MM.1S (cell line): ENCODE measurements at regions not wholly inside any gene's neighbourhood (a gene's known extent, or its start where the extent isn't known, plus 50 kb on each side); places are given as distances from the start of the nearest gene placed in this dataset.
"Not testable (repeated sequence)": the region's sequence is repeated elsewhere in the genome, so short reads cannot be mapped to it uniquely, and the experiment has no call there.

Source experiments
- DNase-seq: peaks from one replicate; pipeline ENCODE4 v3.0.0-alpha.2; 2015
- H2AFZ ChIP-seq: fragments of 300-600 bp; sonication (generic); 2 replicates; pipeline ENCODE4 v1.6.0; 2016; ENCODE audit warnings: antibody characterized with exemption, low read length
- H3F3A ChIP-seq: fragments of 300-600 bp; sonication (generic); 2 replicates; pipeline ENCODE4 v1.6.1; 2016; ENCODE audit warnings: mild to moderate bottlenecking, antibody characterized with exemption, low read length, moderate library complexity, mixed read lengths; ENCODE audit not compliant: insufficient read depth
- H3K27ac ChIP-seq: fragments of 300-600 bp; sonication (generic); 2 replicates; pipeline ENCODE4 v1.5.1; 2016; ENCODE audit warnings: mild to moderate bottlenecking, low read length
- H3K27me3 ChIP-seq: fragments of 300-600 bp; sonication (generic); replicated peaks from 2 replicates; pipeline ENCODE4 v1.6.0; 2016; ENCODE audit warnings: low read length; ENCODE audit not compliant: insufficient read depth
- H3K36me3 ChIP-seq: fragments of 300-600 bp; sonication (generic); replicated peaks from 2 replicates; pipeline ENCODE4 v1.6.1; 2016; ENCODE audit warnings: mild to moderate bottlenecking, low read length, mixed read lengths; ENCODE audit not compliant: insufficient read depth
- H3K4me1 ChIP-seq: fragments of 300-600 bp; sonication (generic); 2 replicates; pipeline ENCODE4 v1.6.1; 2016; ENCODE audit warnings: low read length, mixed read lengths
- H3K4me2 ChIP-seq: fragments of 300-600 bp; sonication (generic); 2 replicates; pipeline ENCODE4 v1.6.0; 2016; ENCODE audit warnings: low read depth, low read length
- H3K4me3 ChIP-seq: fragments of 300-600 bp; sonication (generic); 2 replicates; pipeline ENCODE4 v1.5.1; 2016; ENCODE audit warnings: low read length, mixed read lengths
- H3K79me2 ChIP-seq: fragments of 300-600 bp; sonication (generic); 2 replicates; pipeline ENCODE4 v1.6.1; 2016; ENCODE audit warnings: mixed run types, low read length, mixed read lengths
- H3K9ac ChIP-seq: fragments of 300-600 bp; sonication (generic); 2 replicates; pipeline ENCODE4 v1.6.1; 2016; ENCODE audit warnings: low read length, mixed read lengths
- H3K9me2 ChIP-seq: fragments of 300-600 bp; sonication (generic); replicated peaks from 2 replicates; pipeline ENCODE4 v1.6.1; 2016; ENCODE audit warnings: mild to moderate bottlenecking, low read length, mixed read lengths; ENCODE audit not compliant: insufficient read depth
- H3K9me3 ChIP-seq: fragments of 300-600 bp; sonication (generic); replicated peaks from 2 replicates; pipeline ENCODE4 v1.6.1; 2016; ENCODE audit warnings: mild to moderate bottlenecking, low read length, mixed read lengths; ENCODE audit not compliant: insufficient read depth
- H4K20me1 ChIP-seq: fragments of 300-600 bp; sonication (generic); 2 replicates; pipeline ENCODE4 v1.6.1; 2016; ENCODE audit warnings: mild to moderate bottlenecking, low read length, moderate library complexity, mixed read lengths; ENCODE audit not compliant: insufficient read depth
- EZH2 ChIP-seq: fragments of 300-600 bp; sonication (generic); optimal IDR thresholded peaks from 2 replicates; pipeline ENCODE3; 2017; ENCODE audit warnings: low read depth, mild to moderate bottlenecking, antibody characterized with exemption, low read length, mixed read lengths
- EZH2phosphoT487 ChIP-seq: fragments of 300-600 bp; sonication (generic); IDR thresholded peaks from 2 replicates; pipeline ENCODE4 v1.6.1; 2018; ENCODE audit warnings: antibody characterized with exemption, low read length
- TF ChIP-seq, protein P1 (sequence below): fragments of 300-600 bp; sonication (generic); IDR thresholded peaks from 2 replicates; pipeline ENCODE4 v1.5.1; 2016; ENCODE audit warnings: antibody characterized with exemption, low read length, mixed read lengths

DNA sequence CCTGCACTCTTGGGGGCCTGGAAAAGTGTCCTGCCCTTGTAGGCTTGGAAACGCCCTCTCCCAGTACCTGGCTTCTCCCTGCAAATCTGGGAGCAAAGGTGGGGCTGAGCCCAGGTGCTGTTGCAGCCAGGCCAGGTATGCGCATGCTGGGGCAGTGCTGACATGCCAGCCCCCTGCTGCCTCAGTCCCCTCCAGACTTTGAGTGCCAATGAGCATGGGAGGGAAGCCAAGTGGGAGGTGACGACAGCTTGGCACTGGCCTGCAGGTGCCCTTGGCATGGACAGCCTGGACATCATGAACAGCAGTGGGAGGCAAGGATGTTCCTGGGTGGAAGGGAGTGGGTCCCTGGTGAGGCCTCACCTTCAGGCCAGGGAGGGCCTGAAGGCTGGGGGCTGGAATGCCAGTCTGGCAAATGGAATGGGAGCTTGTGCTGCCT is 1494.4 kb upstream of the NUDT12 start:
- Histone ChIP-seq H3K27ac (no peak overlapping the region), H4K20me1 (no peaks in the 10 kb centered on the region), H3K4me2 (no peak overlapping the region), H3K4me3 (no peak overlapping the region), H3K27me3 (no peaks in the 10 kb centered on the region), H3K36me3 (no peaks in the 10 kb centered on the region), H3K9ac (no peak overlapping the region), H3K79me2 (no peaks in the 10 kb centered on the region), H3K9me2 (no peaks in the 10 kb centered on the region), H3K4me1 (no peaks in the 10 kb centered on the region), H3F3A (no peaks in the 10 kb centered on the region), H3K9me3 (no peaks in the 10 kb centered on the region), H2AFZ (no peak overlapping the region)
- no peak for DNase-seq
- no peak for TF ChIP-seq EZH2phosphoT487
- TF ChIP-seq, protein P1, sequence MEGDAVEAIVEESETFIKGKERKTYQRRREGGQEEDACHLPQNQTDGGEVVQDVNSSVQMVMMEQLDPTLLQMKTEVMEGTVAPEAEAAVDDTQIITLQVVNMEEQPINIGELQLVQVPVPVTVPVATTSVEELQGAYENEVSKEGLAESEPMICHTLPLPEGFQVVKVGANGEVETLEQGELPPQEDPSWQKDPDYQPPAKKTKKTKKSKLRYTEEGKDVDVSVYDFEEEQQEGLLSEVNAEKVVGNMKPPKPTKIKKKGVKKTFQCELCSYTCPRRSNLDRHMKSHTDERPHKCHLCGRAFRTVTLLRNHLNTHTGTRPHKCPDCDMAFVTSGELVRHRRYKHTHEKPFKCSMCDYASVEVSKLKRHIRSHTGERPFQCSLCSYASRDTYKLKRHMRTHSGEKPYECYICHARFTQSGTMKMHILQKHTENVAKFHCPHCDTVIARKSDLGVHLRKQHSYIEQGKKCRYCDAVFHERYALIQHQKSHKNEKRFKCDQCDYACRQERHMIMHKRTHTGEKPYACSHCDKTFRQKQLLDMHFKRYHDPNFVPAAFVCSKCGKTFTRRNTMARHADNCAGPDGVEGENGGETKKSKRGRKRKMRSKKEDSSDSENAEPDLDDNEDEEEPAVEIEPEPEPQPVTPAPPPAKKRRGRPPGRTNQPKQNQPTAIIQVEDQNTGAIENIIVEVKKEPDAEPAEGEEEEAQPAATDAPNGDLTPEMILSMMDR, result no peak
- TF ChIP-seq EZH2, result no peak

DNA sequence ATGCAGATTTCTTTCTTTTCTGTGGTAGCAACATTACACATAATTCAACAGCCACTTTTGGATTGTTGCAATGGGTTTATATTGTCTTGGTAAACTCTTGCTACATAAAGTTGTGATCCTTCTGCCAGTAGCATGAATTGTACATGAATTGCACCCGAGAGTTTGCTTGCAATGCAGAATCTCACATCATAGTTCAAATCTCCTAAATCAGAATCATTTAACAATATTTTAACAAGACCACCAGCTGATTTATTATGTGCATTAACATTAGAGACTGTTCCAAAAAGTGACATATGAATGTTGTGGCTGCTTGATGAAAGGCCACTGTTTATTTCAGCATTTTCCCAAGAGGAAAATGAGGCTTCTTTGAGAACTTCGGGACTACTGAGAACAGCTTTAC is 1491.8 kb upstream of the NUDT12 start:
- Histone ChIP-seq H3K4me3 (no peak overlapping the region), H2AFZ (no peak overlapping the region), H3K4me1 (no peaks in the 10 kb centered on the region), H3K4me2 (no peak overlapping the region), H3K36me3 (no peaks in the 10 kb centered on the region), H3K9me3 (no peaks in the 10 kb centered on the region), H3F3A (no peaks in the 10 kb centered on the region), H3K9me2 (no peaks in the 10 kb centered on the region), H3K9ac (no peak overlapping the region), H3K27ac (no peak overlapping the region), H3K79me2 (no peaks in the 10 kb centered on the region), H4K20me1 (no peaks in the 10 kb centered on the region), H3K27me3 (no peaks in the 10 kb centered on the region)
- DNase-seq, result no peak
- TF ChIP-seq, protein P1, result no peak
- no peak for TF ChIP-seq EZH2phosphoT487
- no peak for TF ChIP-seq EZH2

- Histone ChIP-seq H3K9ac (no peak overlapping the region), H3K27ac (no peak overlapping the region), H3K27me3 (no peaks in the 10 kb centered on the region)
Observed at GRCh38 chr5:105042623-105043022, 1480.0 kb upstream of the NUDT12 start.

DNA sequence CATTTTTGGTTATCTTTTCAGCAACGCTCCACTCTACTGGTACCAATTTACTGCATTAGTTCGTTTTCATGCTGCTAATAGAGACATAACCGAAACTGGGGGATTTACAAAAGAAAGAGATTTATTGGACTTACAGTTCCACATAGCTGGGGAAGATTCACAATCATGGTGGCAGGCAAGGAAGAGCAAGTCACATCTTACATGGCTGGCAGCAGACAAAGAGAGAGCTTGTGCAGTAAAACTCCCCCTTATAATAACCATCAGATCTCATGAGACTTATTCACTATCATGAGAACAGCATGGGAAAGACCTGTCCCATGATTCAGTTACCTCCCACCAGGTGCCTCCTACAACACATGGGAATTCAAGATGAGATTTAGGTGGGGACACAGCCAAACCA is 1474.2 kb upstream of the NUDT12 start:
- not testable (repeated sequence) for H3K27ac ChIP-seq, H3K27me3 ChIP-seq, H3K4me2 ChIP-seq, H3K9ac ChIP-seq, H3K4me3 ChIP-seq, H3K4me1 ChIP-seq, H4K20me1 ChIP-seq, H3K36me3 ChIP-seq, DNase-seq, H3K79me2 ChIP-seq, H2AFZ ChIP-seq, H3K9me2 ChIP-seq, H3F3A ChIP-seq, H3K9me3 ChIP-seq

More at GRCh38 chr5:105042623-105043022, 1480.0 kb upstream of the NUDT12 start:
- TF ChIP-seq EZH2 (no peak), EZH2phosphoT487 (no peak)
- Histone ChIP-seq H3K4me1 (no peaks in the 10 kb centered on the region), H3K36me3 (no peaks in the 10 kb centered on the region), H3F3A (no peaks in the 10 kb centered on the region), H3K4me3 (no peak overlapping the region), H3K9me3 (no peaks in the 10 kb centered on the region), H2AFZ (no peak overlapping the region), H3K9me2 (no peaks in the 10 kb centered on the region), H4K20me1 (no peaks in the 10 kb centered on the region), H3K79me2 (no peaks in the 10 kb centered on the region), H3K4me2 (no peak overlapping the region)
- no peak for DNase-seq
